SIG-M5 treated with dmso at 0.1 percent for 504 hours (cell line): ENCODE measurements at regions not wholly inside any gene's neighbourhood (a gene's known extent, or its start where the extent isn't known, plus 50 kb on each side); places are given as distances from the start of the nearest gene placed in this dataset.
"Not testable (repeated sequence)": the region's sequence is repeated elsewhere in the genome, so short reads cannot be mapped to it uniquely, and the experiment has no call there.

Experiments
- DNase-seq: peaks from one replicate; lab custom pipeline; 2025; ENCODE audit not compliant: unreplicated experiment; lab: John Stamatoyannopoulos, UW

GRCh38 chr18:6569813-6570212 lies 155.1 kb upstream of the L3MBTL4 start:
- DNase-seq = no peak

GRCh38 chr18:6570581-6571238 lies 156.0 kb upstream of the L3MBTL4 start:
- no peak for DNase-seq

GRCh38 chr18:6571239-6571602 lies 156.5 kb upstream of the L3MBTL4 start:
- no peak for DNase-seq

- not testable (repeated sequence) for DNase-seq
Observed at GRCh38 chr18:6572192-6572591, 157.3 kb upstream of the ARHGAP28 start.

- DNase-seq = no peak
Observed at GRCh38 chr18:6574631-6575030, 154.9 kb upstream of the ARHGAP28 start.

GRCh38 chr18:6575908-6576307 lies 153.6 kb upstream of the ARHGAP28 start:
- DNase-seq = no peak

GRCh38 chr18:6576718-6577375 lies 152.7 kb upstream of the ARHGAP28 start:
- DNase-seq = no peak

- no peak for DNase-seq
Observed at GRCh38 chr18:6578686-6579085, 150.8 kb upstream of the ARHGAP28 start.

- no peak for DNase-seq
Observed at GRCh38 chr18:6579486-6579885, 150.0 kb upstream of the ARHGAP28 start.

- no peak for DNase-seq
Observed at GRCh38 chr18:6580401-6580800, 149.1 kb upstream of the ARHGAP28 start.

- DNase-seq = no peak
Observed at GRCh38 chr18:6589923-6590322, 139.6 kb upstream of the ARHGAP28 start.

- DNase-seq = no peak
Observed at GRCh38 chr18:6590326-6590725, 139.2 kb upstream of the ARHGAP28 start.

- DNase-seq = no peak
Observed at GRCh38 chr18:6591491-6591890, 138.0 kb upstream of the ARHGAP28 start.

GRCh38 chr18:6592522-6592921 lies 137.0 kb upstream of the ARHGAP28 start:
- no peak for DNase-seq

GRCh38 chr18:6593142-6593885 lies 136.2 kb upstream of the ARHGAP28 start:
- no peak for DNase-seq

GRCh38 chr18:6595666-6596065 lies 133.8 kb upstream of the ARHGAP28 start:
- DNase-seq = no peak

- DNase-seq = no peak
Observed at GRCh38 chr18:6598657-6599056, 130.9 kb upstream of the ARHGAP28 start.

GRCh38 chr18:6600667-6601167 lies 128.8 kb upstream of the ARHGAP28 start:
- DNase-seq = no peak

GRCh38 chr18:6601241-6601640 lies 128.3 kb upstream of the ARHGAP28 start:
- no peak for DNase-seq

GRCh38 chr18:6602365-6602764 lies 127.2 kb upstream of the ARHGAP28 start:
- no peak for DNase-seq

- no peak for DNase-seq
Observed at GRCh38 chr18:6604573-6604941, 125.0 kb upstream of the ARHGAP28 start.
